Endothelial cell of umbilical vein (primary cell): ENCODE measurements at regions not wholly inside any gene's neighbourhood (a gene's known extent, or its start where the extent isn't known, plus 50 kb on each side); places are given as distances from the start of the nearest gene placed in this dataset.

ENCODE experiments used
- BruUV-seq: library from RNA; stranded (reverse); fragments of 400-500 nt; replicated peaks from 2 replicates; lab custom pipeline; 2021; lab: Mats Ljungman, UMichigan
- CTCF ChIA-PET: fragments of 300-600, 350-600 bp; sonication (Branson Sonifier 250); formaldehyde crosslinking; loops from one replicate; lab custom pipeline; 2021; ENCODE audit warnings: antibody characterized with exemption, inconsistent platforms; lab: Charles Lee
- POLR2A ChIA-PET: fragments of 300-600, 350-600 bp; sonication (Branson Sonifier 250); formaldehyde crosslinking; loops from one replicate; lab custom pipeline; 2021; ENCODE audit warnings: antibody characterized with exemption, inconsistent platforms; lab: Charles Lee
- DNase-seq: peaks from one replicate; pipeline ENCODE4 v3.0.0-alpha.2; 2011; ENCODE audit warnings: low read depth, low spot score
- FAIRE-seq: peaks from 2 replicates; lab custom pipeline; 2011; peaks lifted over from hg19 to GRCh38; lab: Jason Lieb, UNC
- H2AFZ ChIP-seq: 2 replicates; pipeline ENCODE4 v1.6.0; 2012; ENCODE audit warnings: low read depth, low read length, control low read depth, inconsistent platforms
- H3K27ac ChIP-seq: 2 replicates; pipeline ENCODE4 v1.5.1; 2011; ENCODE audit warnings: low read depth, mild to moderate bottlenecking, control low read depth, low read length, moderate library complexity; ENCODE audit not compliant: insufficient read depth
- H3K27me3 ChIP-seq, 2 experiments: 2 replicates each; pipeline versions ENCODE4 v1.6.0 to v1.6.1; 2011; ENCODE audit warnings: low read length in 2 of 2, mixed read lengths in 1 of 2; ENCODE audit not compliant: control insufficient read depth in 2 of 2, insufficient read depth in 2 of 2
- H3K36me3 ChIP-seq, 2 experiments: 2 replicates in 1 of 2; 3 replicates in 1 of 2; pipeline ENCODE4 v1.5.1; 2011; ENCODE audit warnings: low read length in 2 of 2, mild to moderate bottlenecking in 1 of 2, moderate library complexity in 1 of 2; ENCODE audit not compliant: control insufficient read depth in 2 of 2, insufficient read depth in 2 of 2; ENCODE audit errors: extremely low read depth in 1 of 2
- H3K4me1 ChIP-seq: 3 replicates; pipeline ENCODE4 v1.5.1; 2011; ENCODE audit warnings: mild to moderate bottlenecking, low read length; ENCODE audit not compliant: control insufficient read depth, insufficient read depth; ENCODE audit errors: extremely low read depth
- H3K4me2 ChIP-seq: 2 replicates; pipeline ENCODE4 v1.6.1; 2011; ENCODE audit warnings: low read length, control low read depth, mixed read lengths; ENCODE audit not compliant: insufficient read depth
- H3K4me3 ChIP-seq, 3 experiments: fragments of 200-600 bp in 1 of 3; sonication (generic), shearing (Covaris generic) in 1 of 3; replicated peaks in 1 of 3; 2 replicates each; pipeline ENCODE4 v1.5.1; 2011 to 2016; ENCODE audit warnings: control low read depth in 3 of 3, low read length in 3 of 3, mild to moderate bottlenecking in 2 of 3, inconsistent platforms in 1 of 3, low read depth in 1 of 3, moderate library complexity in 1 of 3; ENCODE audit not compliant: insufficient read depth in 1 of 3
- H3K79me2 ChIP-seq: 2 replicates; pipeline ENCODE4 v1.6.0; 2012; ENCODE audit warnings: low read length, inconsistent platforms; ENCODE audit not compliant: control insufficient read depth, insufficient read depth
- H3K9ac ChIP-seq: replicated peaks from 2 replicates; pipeline ENCODE3; 2011; ENCODE audit warnings: low read length, control low read depth; ENCODE audit not compliant: insufficient read depth; ENCODE audit errors: extremely low read depth
- H3K9me1 ChIP-seq: replicated peaks from 3 replicates; pipeline ENCODE4 v1.6.0; 2011; ENCODE audit warnings: mild to moderate bottlenecking, low read length; ENCODE audit not compliant: control insufficient read depth, insufficient read depth; ENCODE audit errors: extremely low read depth
- H3K9me3 ChIP-seq: replicated peaks from 2 replicates; pipeline ENCODE4 v1.5.1; 2012; ENCODE audit warnings: low read length, inconsistent platforms; ENCODE audit not compliant: control insufficient read depth, insufficient read depth
- H4K20me1 ChIP-seq: replicated peaks from 2 replicates; pipeline ENCODE3; 2011; ENCODE audit warnings: mild to moderate bottlenecking, low read length; ENCODE audit not compliant: control insufficient read depth, insufficient read depth; ENCODE audit errors: extremely low read depth
- EZH2 ChIP-seq: IDR thresholded peaks from 2 replicates; pipeline ENCODE4 v1.6.1; 2012; ENCODE audit warnings: borderline replicate concordance, low read depth, mild to moderate bottlenecking, moderate library complexity, low read length, inconsistent platforms; ENCODE audit not compliant: severe bottlenecking
- FOS ChIP-seq: IDR thresholded peaks from 2 replicates; pipeline ENCODE4 v1.6.1; 2011; ENCODE audit warnings: mild to moderate bottlenecking, low read length, moderate library complexity, borderline replicate concordance; ENCODE audit not compliant: insufficient read depth
- GATA2 ChIP-seq: IDR thresholded peaks from 2 replicates; pipeline ENCODE4 v1.7.0; 2011; ENCODE audit warnings: low read depth, mild to moderate bottlenecking, moderate library complexity, mixed read lengths, low read length; ENCODE audit not compliant: insufficient read length, insufficient read depth
- JUN ChIP-seq: IDR thresholded peaks from 2 replicates; pipeline ENCODE4 v1.6.1; 2011; ENCODE audit warnings: borderline replicate concordance, low read depth; ENCODE audit not compliant: insufficient read length, insufficient read depth
- MAX ChIP-seq: IDR thresholded peaks from 2 replicates; pipeline ENCODE4 v1.6.1; 2011; ENCODE audit not compliant: insufficient read depth, insufficient read length
- MYC ChIP-seq: IDR thresholded peaks from one replicate; pipeline ENCODE4 v1.6.1; 2011; ENCODE audit warnings: mild to moderate bottlenecking, low read depth, low read length
- dilution Hi-C: fragments of 300-500 bp; cut with MboI; formaldehyde crosslinking; loops from one replicate; pipeline ENCODE4 v1.15.0; 2019; ENCODE audit warnings: low sequenced_read_pairs; ENCODE audit not compliant: extremely low pct_ligation_motif_present
- intact Hi-C: fragments of 100-400 bp; cut with micrococcal nuclease; formaldehyde crosslinking; loops from one replicate; pipeline ENCODE4 v1.10.0; 2022

- peak; percentile 52 for DNase-seq
- no peaks in the 10 kb centered on the region for H4K20me1 ChIP-seq
- no peaks in the 10 kb centered on the region for H3K79me2 ChIP-seq
- intact Hi-C loops, result loop anchor here (10.0 kb wide), 1 partner anchor 425 kb away; no protein-coding TSS in a partner anchor
- dilution Hi-C loops, result no loop called here
- POLR2A ChIA-PET, result no interaction called here
- no peak overlapping the region for H3K4me3 ChIP-seq
- BruUV-seq, result no TSS peak
- no peak overlapping the region for H2AFZ ChIP-seq
- H3K9me1 ChIP-seq, result no peaks in the 10 kb centered on the region
- H3K27ac ChIP-seq, result peak overlapping the region; percentile 45
- peaks cover 10% of the 10 kb centered on the region for H3K4me1 ChIP-seq
- CTCF ChIA-PET, result interaction anchor here (1.3 to 1.6 kb wide), 2 partner anchors 18 to 24 kb away, joined by 3 to 6 read pairs; no protein-coding TSS in a partner anchor
- H3K27me3 ChIP-seq, result no peaks in the 10 kb centered on the region
- no peak for TF ChIP-seq EZH2
- no peak for TF ChIP-seq MYC
- peak; percentile 28 for TF ChIP-seq FOS
- peak; percentile 53 for TF ChIP-seq GATA2
- TF ChIP-seq JUN, result peak; percentile 24
- no peak for TF ChIP-seq MAX
- H3K9ac ChIP-seq, result no peak overlapping the region
- H3K4me2 ChIP-seq, result peak overlapping the region; percentile 62
- H3K9me3 ChIP-seq, result no peaks in the 10 kb centered on the region
- H3K36me3 ChIP-seq, result no peaks in the 10 kb centered on the region
- peak; percentile 73 for FAIRE-seq
Measured at GRCh38 chr18:28529644-28530043, 352.7 kb upstream of the CDH2 start.

GRCh38 chr18:28526196-28526595 is 349.3 kb upstream of the CDH2 start:
- no TSS peak for BruUV-seq
- H2AFZ ChIP-seq, result no peak overlapping the region

More at GRCh38 chr18:28526196-28526595, 349.3 kb upstream of the CDH2 start:
- dilution Hi-C loops (no loop called here), intact Hi-C loops (loop anchor here (10.0 kb wide), 1 partner anchor 429 kb away; no protein-coding TSS in a partner anchor)
- no peaks in the 10 kb centered on the region for H3K36me3 ChIP-seq
- POLR2A ChIA-PET, result no interaction called here
- H3K9ac ChIP-seq, result no peak overlapping the region
- CTCF ChIA-PET, result interaction anchor here (1.2 kb wide), 1 partner anchor 13 kb away, joined by 3 read pairs; no protein-coding TSS in a partner anchor
- H3K4me3 ChIP-seq, result no peak overlapping the region
- no peak for FAIRE-seq
- H3K4me1 ChIP-seq, result peaks cover 10% of the 10 kb centered on the region
- H3K79me2 ChIP-seq, result no peaks in the 10 kb centered on the region
- no peak for DNase-seq
- no peak overlapping the region for H3K4me2 ChIP-seq
- no peaks in the 10 kb centered on the region for H3K27me3 ChIP-seq
- H3K27ac ChIP-seq, result no peak overlapping the region
- TF ChIP-seq GATA2, result no peak
- no peak for TF ChIP-seq EZH2
- TF ChIP-seq MAX, result no peak
- TF ChIP-seq MYC, result no peak
- no peaks in the 10 kb centered on the region for H3K9me1 ChIP-seq
- H4K20me1 ChIP-seq, result no peaks in the 10 kb centered on the region
- H3K9me3 ChIP-seq, result no peaks in the 10 kb centered on the region
